ENCODE measurements at regions not wholly inside any gene's neighbourhood (a gene's known extent, or its start where the extent isn't known, plus 50 kb on each side); places are given as distances from the start of the nearest gene placed in this dataset.

GRCh38 chr2:136195226-136195625 is 77.3 kb upstream of the CXCR4 start:
- DNase-seq (ENCODE audit: low read depth, low spot score) (no peak), ATAC-seq (no peak)
- Histone ChIP-seq H3K36me3 (ENCODE audit: control insufficient read depth, insufficient read depth, low read length) (no peaks in the 10 kb centered on the region), H3K9me3 (ENCODE audit: control insufficient read depth, insufficient read depth, low read depth, low read length) (no peaks in the 10 kb centered on the region), H3K4me3 (ENCODE audit: low read depth in 2 of 2, low read length in 2 of 2) (no peak overlapping the region), H3K4me1 (ENCODE audit: control insufficient read depth, insufficient read depth, low read length) (no peaks in the 10 kb centered on the region), H3K27me3 (ENCODE audit: control insufficient read depth, insufficient read depth, low read length) (no peaks in the 10 kb centered on the region), H3K27ac (ENCODE audit: low read length) (no peak overlapping the region)
- ChIA-PET POLR2A (no interaction called here), CTCF (no interaction called here)
- TF ChIP-seq SIN3A (IDR thresholded peaks at IDR 0.05; ENCODE audit: borderline replicate concordance, insufficient read depth, low read depth, low read length) (no peak), TCF7L2 (IDR thresholded peaks at IDR 0.05; ENCODE audit: low read depth, low read length) (no peak), POLR2AphosphoS5 (IDR thresholded peaks at IDR 0.05; ENCODE audit: low read depth, low read length) (no peak), CTCF (IDR thresholded peaks at IDR 0.05) (no peak)
- BruUV-seq (replicated peaks): no TSS peak
- intact Hi-C loops (cut with micrococcal nuclease; ENCODE audit: unreplicated experiment) (no loop called here), in situ Hi-C loops (cut with HindIII; ENCODE audit: low pct_unique_long_range_greater_than_20kb, low sequenced_read_pairs) (no loop called here)

- TF ChIP-seq SIN3A (IDR thresholded peaks at IDR 0.05; ENCODE audit: borderline replicate concordance, insufficient read depth, low read depth, low read length) (no peak), POLR2AphosphoS5 (IDR thresholded peaks at IDR 0.05; ENCODE audit: low read depth, low read length) (no peak), TCF7L2 (IDR thresholded peaks at IDR 0.05; ENCODE audit: low read depth, low read length) (no peak), REST (IDR thresholded peaks at IDR 0.05; ENCODE audit: insufficient read depth in 1 of 2, low read depth in 2 of 2, low read length in 1 of 2) (no peak), CTCF (IDR thresholded peaks at IDR 0.05) (no peak)
- in situ Hi-C loops (cut with HindIII; ENCODE audit: low pct_unique_long_range_greater_than_20kb, low sequenced_read_pairs) (no loop called here), intact Hi-C loops (cut with micrococcal nuclease; ENCODE audit: unreplicated experiment) (no loop called here)
- H3K27ac ChIP-seq (ENCODE audit: low read length): no peak overlapping the region
- no peaks in the 10 kb centered on the region for H3K9me3 ChIP-seq (ENCODE audit: control insufficient read depth, insufficient read depth, low read depth, low read length)
- no peaks in the 10 kb centered on the region for H3K27me3 ChIP-seq (ENCODE audit: control insufficient read depth, insufficient read depth, low read length)
- DNase-seq (ENCODE audit: low read depth, low spot score): no peak
- no TSS peak for BruUV-seq (replicated peaks)
- H3K36me3 ChIP-seq (ENCODE audit: control insufficient read depth, insufficient read depth, low read length): no peaks in the 10 kb centered on the region
- CTCF ChIA-PET: no interaction called here
- H3K4me1 ChIP-seq (ENCODE audit: control insufficient read depth, insufficient read depth, low read length): no peaks in the 10 kb centered on the region
- ATAC-seq: no peak
- H3K4me3 ChIP-seq (ENCODE audit: low read depth in 2 of 2, low read length in 2 of 2): no peak overlapping the region
- POLR2A ChIA-PET: no interaction called here
These were observed 73.1 kb upstream of the CXCR4 start for GRCh38 chr2:136191041-136191440.
